WTC11 (cell line): ENCODE measurements at regions not wholly inside any gene's neighbourhood (a gene's known extent, or its start where the extent isn't known, plus 50 kb on each side); places are given as distances from the start of the nearest gene placed in this dataset.
"Not testable (repeated sequence)": the region's sequence is repeated elsewhere in the genome, so short reads cannot be mapped to it uniquely, and the experiment has no call there.

ENCODE experiments used
- ATAC-seq: fragments of 200-7000 bp; cut with Tn5 transposase; 2 replicates; pipeline ENCODE4 v1.10.0; 2021; ENCODE audit warnings: mild to moderate bottlenecking, moderate library complexity
- CTCF ChIA-PET: fragments of 300-600 bp; sonication (Branson Sonifier 250); formaldehyde crosslinking; loops from one replicate; lab custom pipeline; 2021; ENCODE audit warnings: antibody characterized with exemption; lab: Charles Lee
- POLR2A ChIA-PET: fragments of 350-600 bp; sonication (Branson Sonifier 250); formaldehyde crosslinking; loops from one replicate; lab custom pipeline; 2021; ENCODE audit warnings: antibody characterized with exemption; lab: Charles Lee
- DNase-seq: peaks from one replicate; pipeline ENCODE4 v3.0.0; 2021; ENCODE audit warnings: low spot score
- H3K27ac Mint-ChIP-seq: 2 replicates; pipeline ENCODE4 v1.8.0; 2021; ENCODE audit warnings: mixed read lengths
- H3K27me3 Mint-ChIP-seq: 2 replicates; pipeline ENCODE4 v1.8.0; 2021; ENCODE audit warnings: low read depth, mild to moderate bottlenecking, moderate library complexity, mixed read lengths
- H3K36me3 Mint-ChIP-seq: 2 replicates; pipeline ENCODE4 v1.8.0; 2021; ENCODE audit warnings: mixed read lengths
- H3K4me1 Mint-ChIP-seq: 2 replicates; pipeline ENCODE4 v1.8.0; 2022; ENCODE audit warnings: mixed read lengths
- H3K4me3 Mint-ChIP-seq: 2 replicates; pipeline ENCODE4 v1.8.0; 2021; ENCODE audit warnings: mild to moderate bottlenecking, moderate library complexity, mixed read lengths
- H3K9me3 Mint-ChIP-seq: 2 replicates; pipeline ENCODE4 v1.8.0; 2021; ENCODE audit warnings: mixed read lengths
- ATF6 ChIP-seq: sonication (generic); formaldehyde crosslinking; IDR thresholded peaks from 2 replicates; pipeline ENCODE4 v1.8.1; 2023; ENCODE audit warnings: mild to moderate bottlenecking, missing genetic modification reagents
- CREM ChIP-seq: sonication (generic); formaldehyde crosslinking; IDR thresholded peaks from 2 replicates; pipeline ENCODE4 v1.8.1; 2022; ENCODE audit warnings: mild to moderate bottlenecking, missing genetic modification reagents, moderate library complexity
- ERG ChIP-seq: fragments of 250-450 bp; sonication (Bioruptor Pico); IDR thresholded peaks from 2 replicates; pipeline ENCODE4 v1.8.0; 2021; ENCODE audit warnings: mild to moderate bottlenecking
- ESRRA ChIP-seq: sonication (generic); formaldehyde crosslinking; IDR thresholded peaks from 2 replicates; pipeline ENCODE4 v1.8.1; 2022; ENCODE audit warnings: mild to moderate bottlenecking, missing genetic modification reagents, borderline replicate concordance
- MXD4 ChIP-seq: fragments of 250-450 bp; sonication (Bioruptor Pico); IDR thresholded peaks from 2 replicates; pipeline ENCODE4 v1.8.0; 2021; ENCODE audit warnings: mild to moderate bottlenecking, moderate library complexity, borderline replicate concordance
- PRDM15 ChIP-seq: sonication (generic); formaldehyde crosslinking; IDR thresholded peaks from 2 replicates; pipeline ENCODE4 v1.8.0; 2022; ENCODE audit warnings: missing genetic modification reagents
- PREB ChIP-seq: sonication (generic); formaldehyde crosslinking; IDR thresholded peaks from 2 replicates; pipeline ENCODE4 v1.8.1; 2022; ENCODE audit warnings: mild to moderate bottlenecking, missing genetic modification reagents, moderate library complexity, borderline replicate concordance
- RELA ChIP-seq: sonication (generic); formaldehyde crosslinking; IDR thresholded peaks from 2 replicates; pipeline ENCODE4 v1.8.1; 2022; ENCODE audit warnings: missing genetic modification reagents, mild to moderate bottlenecking, borderline replicate concordance
- RORB ChIP-seq: fragments of 250-450 bp; sonication (Bioruptor Pico); IDR thresholded peaks from 2 replicates; pipeline ENCODE4 v1.9.0; 2021; ENCODE audit warnings: mild to moderate bottlenecking
- SOX15 ChIP-seq: fragments of 250-450 bp; sonication (Bioruptor Pico); IDR thresholded peaks from 2 replicates; pipeline ENCODE4 v1.9.0; 2021; ENCODE audit warnings: mild to moderate bottlenecking
- ZNF263 ChIP-seq: sonication (generic); formaldehyde crosslinking; IDR thresholded peaks from 2 replicates; pipeline ENCODE4 v1.8.1; 2022; ENCODE audit warnings: low read depth, mild to moderate bottlenecking, moderate library complexity, missing genetic modification reagents
- ZNF532 ChIP-seq: fragments of 250-450 bp; sonication (Bioruptor Pico); IDR thresholded peaks from 2 replicates; pipeline ENCODE4 v1.9.0; 2021; ENCODE audit warnings: mild to moderate bottlenecking, borderline replicate concordance

- TF ChIP-seq PRDM15 (CRISPR knock-in tag) = no peak
- TF ChIP-seq SOX15 (CRISPR knock-in tag) = no peak
- no peak for TF ChIP-seq MXD4 (CRISPR knock-in tag)
- TF ChIP-seq PREB = no peak
- TF ChIP-seq RORB = no peak
- TF ChIP-seq ATF6 (CRISPR knock-in tag) = no peak
- TF ChIP-seq ESRRA (CRISPR knock-in tag) = no peak
Observed at GRCh38 chr4:75168548-75168947, 235.6 kb downstream of the PARM1 start (continued).

GRCh38 chr4:75165100-75165499 lies 232.2 kb downstream of the PARM1 start:
- Mint-ChIP-seq H3K4me1 (peaks cover 38% of the 10 kb centered on the region), H3K36me3 (peaks cover 23% of the 10 kb centered on the region), H3K9me3 (peaks cover 23% of the 10 kb centered on the region), H3K27me3 (peaks cover 10% of the 10 kb centered on the region)
- H3K4me3 Mint-ChIP-seq, ATAC-seq, DNase-seq, CTCF ChIA-PET, H3K27ac Mint-ChIP-seq, POLR2A ChIA-PET: not testable (repeated sequence)

- CTCF ChIA-PET = interaction anchor here (0.7 kb wide), 1 partner anchor 927 kb away, joined by 3 read pairs; no protein-coding TSS in a partner anchor
- TF ChIP-seq ZNF532 (CRISPR knock-in tag) = no peak
- TF ChIP-seq ZNF263 = no peak
- TF ChIP-seq RELA (CRISPR knock-in tag) = no peak
- TF ChIP-seq CREM (CRISPR knock-in tag) = no peak
- no peak for TF ChIP-seq ERG (CRISPR knock-in tag)
- TF ChIP-seq, all 79 proteins: peak for 0
- POLR2A ChIA-PET = interaction anchor here (0.6 kb wide), 1 partner anchor 188 kb away, joined by 4 read pairs; no protein-coding TSS in a partner anchor
- Mint-ChIP-seq H3K27ac (no peak overlapping the region), H3K4me3 (no peak overlapping the region), H3K36me3 (peaks cover 21% of the 10 kb centered on the region), H3K27me3 (no peaks in the 10 kb centered on the region), H3K9me3 (peaks cover 28% of the 10 kb centered on the region), H3K4me1 (0 out of 2 replicates have a peak, but pooled peaks cover 2% of the 10 kb centered on the region)
- ATAC-seq (no peak), DNase-seq (no peak)
Observed at GRCh38 chr4:75158451-75158850, 225.5 kb downstream of the PARM1 start.
